ENCODE measurements at regions not wholly inside any gene's neighbourhood (a gene's known extent, or its start where the extent isn't known, plus 50 kb on each side); places are given as distances from the start of the nearest gene placed in this dataset.

- no peak overlapping the region for H3K27ac ChIP-seq
- no peak for TF ChIP-seq CTCF (IDR thresholded peaks at IDR 0.05)
- intact Hi-C loops (cut with DNase I) = no loop called here
- H3K4me1 ChIP-seq = no peaks in the 10 kb centered on the region
- H3K36me3 ChIP-seq = no peaks in the 10 kb centered on the region
- H3K9me3 ChIP-seq = no peaks in the 10 kb centered on the region
- no peaks in the 10 kb centered on the region for H3K27me3 ChIP-seq (ENCODE audit: low read depth)
- no peak overlapping the region for H3K4me3 ChIP-seq
- DNase-seq = no peak
- ATAC-seq = no peak
Measured at GRCh38 chr9:101859620-101860019, 121.2 kb upstream of the GRIN3A start.

- Histone ChIP-seq H3K36me3 (no peaks in the 10 kb centered on the region), H3K9me3 (no peaks in the 10 kb centered on the region), H3K27ac (no peak overlapping the region), H3K4me3 (no peak overlapping the region), H3K4me1 (no peaks in the 10 kb centered on the region), H3K27me3 (ENCODE audit: low read depth) (no peaks in the 10 kb centered on the region)
- DNase-seq (no peak), ATAC-seq (no peak)
- intact Hi-C loops (cut with DNase I) = no loop called here
- TF ChIP-seq CTCF (IDR thresholded peaks at IDR 0.05) = no peak
Measured at GRCh38 chr9:101858026-101858425, 119.6 kb upstream of the GRIN3A start.

GRCh38 chr9:101849102-101849707 is 110.8 kb upstream of the GRIN3A start:
- no peak for DNase-seq
- no peak for ATAC-seq
- no peak overlapping the region for H3K4me3 ChIP-seq
- no peaks in the 10 kb centered on the region for H3K9me3 ChIP-seq
- no peaks in the 10 kb centered on the region for H3K27me3 ChIP-seq (ENCODE audit: low read depth)
- intact Hi-C loops (cut with DNase I) = no loop called here
- no peak for TF ChIP-seq CTCF (IDR thresholded peaks at IDR 0.05)
- H3K4me1 ChIP-seq = no peaks in the 10 kb centered on the region
- H3K36me3 ChIP-seq = no peaks in the 10 kb centered on the region
- no peak overlapping the region for H3K27ac ChIP-seq

- intact Hi-C loops (cut with DNase I) = no loop called here
- H3K36me3 ChIP-seq = no peaks in the 10 kb centered on the region
- TF ChIP-seq CTCF (IDR thresholded peaks at IDR 0.05) = no peak
- no peak overlapping the region for H3K27ac ChIP-seq
- H3K27me3 ChIP-seq (ENCODE audit: low read depth) = no peaks in the 10 kb centered on the region
- H3K4me3 ChIP-seq = no peak overlapping the region
- H3K4me1 ChIP-seq = no peaks in the 10 kb centered on the region
- DNase-seq = no peak
- H3K9me3 ChIP-seq = no peaks in the 10 kb centered on the region
- ATAC-seq = peak in 1 of 2 donors; percentile 32
Measured at GRCh38 chr9:101848485-101848919, 110.1 kb upstream of the GRIN3A start.

- no peak for TF ChIP-seq CTCF (IDR thresholded peaks at IDR 0.05)
- no peak for ATAC-seq
Measured at GRCh38 chr9:101846161-101846560, 107.7 kb upstream of the GRIN3A start.

More at GRCh38 chr9:101846161-101846560, 107.7 kb upstream of the GRIN3A start:
- no peak for DNase-seq
- Histone ChIP-seq H3K36me3 (no peaks in the 10 kb centered on the region), H3K9me3 (no peaks in the 10 kb centered on the region), H3K27me3 (ENCODE audit: low read depth) (no peaks in the 10 kb centered on the region), H3K27ac (no peak overlapping the region), H3K4me1 (no peaks in the 10 kb centered on the region), H3K4me3 (no peak overlapping the region)
- intact Hi-C loops (cut with DNase I) = no loop called here
